ENCODE measurements at regions not wholly inside any gene's neighbourhood (a gene's known extent, or its start where the extent isn't known, plus 50 kb on each side); places are given as distances from the start of the nearest gene placed in this dataset.
"Not testable (repeated sequence)": the region's sequence is repeated elsewhere in the genome, so short reads cannot be mapped to it uniquely, and the experiment has no call there.

DNA sequence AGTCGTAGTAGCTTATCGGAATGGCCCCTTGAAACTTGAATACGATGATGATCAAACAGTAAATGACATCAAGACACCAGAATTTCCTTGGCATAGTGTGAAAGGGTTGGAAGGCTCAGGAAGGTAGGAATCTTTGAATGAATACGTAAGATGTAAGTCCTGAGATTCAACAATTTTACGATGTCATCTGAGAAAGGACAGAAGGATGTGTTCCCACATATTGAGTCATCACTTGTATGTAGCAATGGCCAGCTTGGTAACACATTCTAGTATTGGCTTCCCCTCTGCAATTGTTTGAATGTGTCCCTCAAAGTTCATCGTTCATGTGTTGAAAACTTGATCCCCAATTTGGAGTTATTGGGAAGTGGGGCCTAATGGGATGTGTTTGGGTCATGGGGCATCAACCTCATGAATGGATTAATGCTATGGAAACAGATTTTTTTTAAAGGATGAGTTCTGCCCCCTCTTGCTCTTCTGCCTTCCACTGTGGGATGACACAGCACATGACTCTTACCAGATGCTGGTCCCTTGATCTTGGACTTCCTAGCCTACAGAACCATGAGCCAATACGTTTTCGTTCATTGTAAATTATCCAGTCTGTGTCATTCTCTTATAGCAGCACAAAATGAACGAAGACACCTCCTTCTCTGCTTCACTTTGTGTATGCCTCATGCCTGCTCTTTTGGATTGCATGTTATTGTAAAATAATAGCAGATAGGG lies 284.6 kb downstream of the BCAT1 start:
- DNase-seq = no peak

DNA sequence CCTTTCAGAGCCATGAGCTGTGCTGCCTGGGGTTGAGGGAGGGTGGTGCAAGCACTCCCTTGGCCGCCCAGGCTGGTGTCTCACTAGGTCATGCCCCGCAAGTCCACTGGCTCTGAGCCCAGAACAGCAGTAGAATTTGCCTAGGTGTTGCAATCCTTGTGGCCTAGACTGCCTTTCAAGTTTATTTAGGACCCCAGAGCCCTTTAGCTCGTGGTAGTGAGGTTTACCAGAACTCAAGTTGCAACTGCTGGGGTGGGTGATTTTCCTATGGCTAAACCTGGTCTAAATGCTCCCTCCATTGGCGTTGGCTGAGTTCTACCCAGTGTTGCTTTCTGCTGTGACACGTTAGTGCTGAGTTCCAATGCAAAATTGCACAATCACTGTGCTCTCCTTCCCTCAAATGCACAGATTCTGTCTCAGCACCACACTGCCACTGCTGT lies 287.2 kb downstream of the BCAT1 start:
- DNase-seq = no peak

DNA sequence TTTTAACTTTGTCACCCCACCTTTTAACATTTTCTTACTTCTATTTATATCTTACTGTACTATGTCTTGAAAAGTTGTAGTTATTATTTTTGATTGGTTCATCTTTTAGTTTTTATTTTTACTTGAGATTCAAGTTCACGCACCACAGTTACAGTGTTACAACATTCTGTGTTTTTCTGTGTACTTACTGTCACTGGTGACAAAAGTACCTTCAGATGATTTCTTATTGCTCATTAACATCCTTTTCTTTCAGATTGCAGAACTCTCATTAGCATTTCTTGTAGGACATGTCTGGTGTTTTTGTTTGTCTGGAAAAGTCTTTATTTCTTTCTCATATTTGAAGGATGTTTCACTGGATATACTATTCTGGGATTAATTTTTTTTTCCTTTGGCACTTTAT lies 289.9 kb downstream of the BCAT1 start:
- no peak for DNase-seq

GRCh38 chr12:24654344-24654743 lies 294.6 kb downstream of the BCAT1 start:
- DNase-seq = not testable (repeated sequence)

DNA sequence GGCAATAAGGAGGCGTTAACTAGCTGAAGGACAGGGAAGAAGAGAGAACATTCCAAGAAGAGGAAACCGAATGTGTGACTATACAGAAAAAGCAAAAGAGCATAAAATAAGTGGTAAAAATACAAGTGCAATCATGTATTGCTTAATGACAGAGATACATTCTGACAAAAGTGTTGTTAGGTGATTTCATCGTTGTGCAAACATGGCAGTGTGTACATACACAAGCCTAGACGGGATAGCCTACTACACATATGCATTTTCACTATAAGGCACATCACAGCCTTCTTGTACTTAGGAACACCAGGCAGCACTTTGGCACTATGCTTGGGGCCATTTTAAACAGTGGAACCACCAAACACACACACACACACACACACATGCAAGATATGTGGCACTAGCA lies 299.3 kb downstream of the BCAT1 start:
- no peak for DNase-seq

- DNase-seq = no peak
Observed at GRCh38 chr12:24649209-24649608, 299.7 kb downstream of the BCAT1 start.

DNA sequence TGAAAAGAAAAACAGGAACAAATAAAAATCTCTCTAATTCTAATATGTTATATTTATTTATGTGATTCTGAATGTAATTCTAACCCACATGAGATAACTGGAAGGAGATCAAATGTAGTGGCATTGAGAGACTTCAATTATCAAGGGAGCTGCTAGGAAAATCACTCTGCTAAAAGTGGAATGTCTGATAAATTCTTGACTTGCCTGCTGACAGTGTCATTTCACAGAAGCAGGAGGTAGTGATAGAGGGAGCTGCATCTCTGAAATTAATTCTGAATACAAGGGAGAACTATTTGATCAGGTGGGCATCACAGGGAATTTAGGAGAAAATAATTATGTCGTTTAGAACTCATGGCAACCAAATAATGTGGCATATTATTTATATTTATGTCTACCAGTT lies 303.6 kb downstream of the BCAT1 start:
- DNase-seq = no peak

GRCh38 chr12:24643120-24644119 lies 305.5 kb downstream of the BCAT1 start:
- no peak for DNase-seq

DNA sequence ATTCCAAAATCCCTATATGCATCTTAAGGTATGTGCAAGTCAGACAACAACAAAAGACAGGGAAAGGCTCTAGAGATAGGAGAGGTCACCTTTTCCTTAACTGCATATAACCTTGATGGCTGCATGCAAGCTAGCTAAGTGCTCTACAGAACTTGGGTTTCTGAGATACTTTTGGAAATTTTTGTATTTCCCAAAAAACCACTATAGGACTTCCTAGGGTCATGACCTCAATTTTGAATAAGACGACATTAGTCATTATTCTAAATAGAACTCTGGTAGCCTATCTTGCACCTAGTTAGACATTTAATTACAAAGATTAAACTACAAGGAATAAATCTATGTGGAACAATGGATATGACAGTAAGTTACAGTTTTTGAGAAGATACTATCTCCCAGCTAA lies 309.3 kb downstream of the BCAT1 start:
- DNase-seq = no peak

DNA sequence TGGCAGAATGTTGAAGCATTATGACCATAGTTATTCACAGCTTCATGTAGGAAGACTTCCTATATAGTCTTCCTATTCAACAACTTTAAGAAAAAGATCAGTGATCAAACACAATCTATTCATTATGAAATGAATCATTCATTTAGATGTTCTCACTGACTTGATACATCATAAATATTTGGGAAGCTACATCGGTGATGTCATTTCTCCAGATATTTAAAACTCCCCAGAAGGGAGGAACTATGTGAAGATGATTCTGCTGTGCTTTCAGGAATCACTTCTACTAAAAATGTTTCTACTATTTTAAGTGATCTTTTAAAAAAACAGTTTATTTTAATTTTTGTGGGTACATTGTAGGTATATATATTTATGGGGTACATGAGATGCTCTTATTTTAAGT lies 316.4 kb downstream of the BCAT1 start:
- DNase-seq = no peak

DNA sequence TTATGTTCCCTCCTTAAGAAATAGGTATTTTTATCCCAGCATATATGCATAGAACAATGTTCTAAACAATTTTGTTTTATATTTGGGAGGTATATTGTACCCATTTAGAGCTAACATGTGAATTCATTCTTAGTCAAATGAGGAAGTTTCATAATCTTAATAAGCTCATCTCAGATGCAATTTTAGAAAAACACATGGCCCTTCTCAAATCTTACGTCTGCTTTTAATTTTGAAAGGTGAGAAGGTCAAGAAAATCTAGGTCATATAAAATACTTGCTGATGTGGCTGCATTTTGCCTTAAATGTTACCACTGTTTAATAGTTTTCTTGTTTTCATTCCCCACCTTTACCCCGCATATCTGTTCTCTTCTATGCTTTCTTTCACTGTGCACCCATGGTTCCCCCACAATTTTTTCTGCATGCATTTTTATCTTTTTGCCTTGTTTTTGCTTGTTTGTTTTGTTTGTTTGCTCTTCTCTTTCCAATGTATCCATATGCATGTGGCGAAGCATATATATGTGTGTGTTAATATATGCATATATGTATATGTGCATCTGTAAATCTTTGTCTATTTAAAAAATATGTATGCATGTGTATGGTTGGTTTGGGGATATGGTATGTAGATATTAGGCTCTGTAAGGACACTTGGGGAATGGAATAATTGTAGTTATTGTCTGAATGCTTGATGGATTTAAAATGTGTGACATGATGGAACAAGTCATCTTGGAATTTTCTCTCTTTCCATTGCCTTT lies 317.1 kb downstream of the BCAT1 start:
- no peak for DNase-seq

DNA sequence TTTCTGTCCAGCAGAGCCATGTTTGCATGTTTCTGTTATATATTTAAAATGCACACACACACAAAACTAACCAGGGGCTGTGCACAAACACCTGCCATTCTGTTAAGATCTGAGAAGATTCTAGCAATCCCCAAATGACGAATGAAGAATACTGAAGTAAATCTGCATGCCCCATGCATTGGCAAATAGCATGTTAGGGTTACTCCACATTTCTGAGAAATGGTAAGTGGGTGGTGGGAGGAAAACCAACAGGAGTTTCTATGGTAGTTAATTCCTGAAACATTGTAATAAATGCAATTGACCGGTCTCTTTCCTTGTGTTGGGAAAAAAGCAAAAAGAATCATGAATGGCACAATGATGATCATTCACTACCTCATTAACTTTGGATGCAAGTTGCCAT lies 318.0 kb downstream of the BCAT1 start:
- no peak for DNase-seq

- no peak for DNase-seq
Observed at GRCh38 chr12:24630446-24630845, 318.5 kb downstream of the BCAT1 start.

DNA sequence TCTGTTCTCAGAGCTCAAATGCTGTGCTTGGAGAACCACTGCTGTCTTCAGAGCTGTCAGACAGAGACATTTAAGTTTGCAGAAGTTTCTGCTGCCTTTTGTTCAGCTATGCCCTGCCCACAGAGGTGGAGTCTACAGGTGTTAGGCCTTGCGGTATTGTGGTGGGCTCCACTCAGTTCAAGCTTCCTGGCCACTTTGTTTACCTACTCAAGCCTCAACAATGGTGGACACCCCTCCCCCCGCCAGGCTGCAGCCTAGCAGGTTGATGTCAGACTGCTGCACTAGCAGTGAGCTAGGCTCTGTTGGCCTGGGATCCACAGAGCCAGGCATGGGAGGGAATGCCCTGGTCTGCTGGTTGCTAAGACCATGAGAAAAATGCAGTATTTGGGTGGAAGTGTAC lies 323.8 kb downstream of the BCAT1 start:
- DNase-seq = no peak

DNA sequence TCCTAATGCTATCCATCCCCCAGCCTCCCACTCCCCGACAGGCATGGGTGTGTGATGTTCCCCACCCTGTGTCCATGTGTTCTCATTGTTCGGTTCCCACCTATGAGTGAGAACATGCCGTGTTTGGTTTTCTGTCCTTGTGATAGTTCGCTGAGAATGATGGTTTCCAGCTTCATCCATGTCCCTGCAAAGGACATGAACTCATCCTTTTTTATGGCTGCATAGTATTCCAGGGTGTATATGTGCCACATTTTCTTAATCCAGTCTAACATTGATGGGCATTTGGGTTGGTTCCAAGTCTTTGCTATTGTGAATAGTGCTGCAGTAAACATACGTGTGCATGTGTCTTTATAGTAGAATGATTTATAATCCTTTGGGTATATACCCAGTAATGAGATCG lies 328.9 kb downstream of the BCAT1 start:
- not testable (repeated sequence) for DNase-seq

DNA sequence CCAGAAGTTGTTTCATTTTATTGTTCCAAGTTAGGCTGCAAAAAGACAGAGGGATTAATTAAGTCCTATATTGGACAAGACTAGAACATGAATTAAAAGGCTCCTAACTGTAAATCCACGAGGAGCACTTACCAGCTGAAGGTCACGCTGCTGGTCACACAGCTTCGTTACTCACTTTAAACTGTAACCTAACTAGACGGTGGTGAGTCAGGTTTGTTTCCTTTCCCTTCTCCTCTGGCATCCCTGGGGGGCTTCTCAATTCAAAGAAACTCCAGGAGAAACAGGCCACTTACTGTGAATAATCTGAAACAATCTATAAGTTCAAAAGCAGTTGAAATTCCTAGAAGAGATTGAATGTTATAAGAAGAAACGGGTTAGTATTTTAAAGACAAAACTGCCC lies 331.4 kb downstream of the BCAT1 start:
- no peak for DNase-seq

- DNase-seq = no peak
Observed at GRCh38 chr12:24615967-24616411, 332.9 kb downstream of the BCAT1 start.

GRCh38 chr12:24608637-24609285 lies 340.1 kb downstream of the BCAT1 start:
- no peak for DNase-seq

GRCh38 chr12:24608108-24608507 lies 340.8 kb downstream of the BCAT1 start:
- no peak for DNase-seq

GRCh38 chr12:24605916-24606315 lies 343.0 kb downstream of the BCAT1 start:
- DNase-seq = no peak

- DNase-seq = no peak
Observed at GRCh38 chr12:24605466-24605865, 343.4 kb downstream of the BCAT1 start.

GRCh38 chr12:24603371-24603770 lies 345.5 kb downstream of the BCAT1 start:
- DNase-seq = no peak

- DNase-seq = no peak
Observed at GRCh38 chr12:24600996-24601395, 347.9 kb downstream of the BCAT1 start.
